GM23248 (cell line): ENCODE measurements at regions not wholly inside any gene's neighbourhood (a gene's known extent, or its start where the extent isn't known, plus 50 kb on each side); places are given as distances from the start of the nearest gene placed in this dataset.

ENCODE experiments used
- DNase-seq: peaks from one replicate; pipeline ENCODE4 v3.0.0-alpha.2; 2015
- H2AFZ ChIP-seq: fragments of 200-600 bp; sonication (generic); 2 replicates; pipeline ENCODE4 v1.6.1; 2016; ENCODE audit warnings: antibody characterized with exemption
- H3F3A ChIP-seq: fragments of 200-600 bp; sonication (generic); 2 replicates; pipeline ENCODE4 v1.6.1; 2016; ENCODE audit warnings: mild to moderate bottlenecking, antibody characterized with exemption, mixed run types; ENCODE audit not compliant: insufficient read depth
- H3K27ac ChIP-seq: fragments of 200-600 bp; sonication (generic); 2 replicates; pipeline ENCODE4 v1.5.1; 2016; ENCODE audit warnings: mild to moderate bottlenecking
- H3K27me3 ChIP-seq: fragments of 200-600 bp; sonication (generic); replicated peaks from 2 replicates; pipeline ENCODE4 v1.6.1; 2016; ENCODE audit warnings: mild to moderate bottlenecking; ENCODE audit not compliant: insufficient read depth
- H3K36me3 ChIP-seq: fragments of 200-600 bp; sonication (generic); 2 replicates; pipeline ENCODE4 v1.6.1; 2016; ENCODE audit warnings: low read depth, mild to moderate bottlenecking
- H3K4me1 ChIP-seq: fragments of 200-600 bp; sonication (generic); 2 replicates; pipeline ENCODE4 v1.6.1; 2016; ENCODE audit warnings: mild to moderate bottlenecking; ENCODE audit not compliant: insufficient read depth
- H3K4me2 ChIP-seq: fragments of 200-600 bp; sonication (generic); one replicate; pipeline ENCODE4 v1.6.1; 2016; ENCODE audit warnings: mild to moderate bottlenecking; ENCODE audit not compliant: unreplicated experiment
- H3K4me3 ChIP-seq: fragments of 200-600 bp; sonication (generic); 2 replicates; pipeline ENCODE4 v1.5.1; 2016; ENCODE audit warnings: mild to moderate bottlenecking
- H3K79me2 ChIP-seq: fragments of 200-600 bp; sonication (generic); 2 replicates; pipeline ENCODE4 v1.6.1; 2016; ENCODE audit warnings: mild to moderate bottlenecking; ENCODE audit not compliant: insufficient read depth
- H3K9ac ChIP-seq: fragments of 200-600 bp; sonication (generic); 2 replicates; pipeline ENCODE4 v1.6.1; 2016; ENCODE audit warnings: mild to moderate bottlenecking
- H3K9me2 ChIP-seq: fragments of 200-600 bp; sonication (generic); 2 replicates; pipeline ENCODE4 v1.6.1; 2016; ENCODE audit warnings: mixed run types, mild to moderate bottlenecking, moderate library complexity; ENCODE audit not compliant: insufficient read depth
- H3K9me3 ChIP-seq: fragments of 200-600 bp; sonication (generic); one replicate; pipeline ENCODE4 v1.6.1; 2017; ENCODE audit warnings: low read depth
- H4K20me1 ChIP-seq: fragments of 200-600 bp; sonication (generic); 2 replicates; pipeline ENCODE4 v1.6.0; 2016; ENCODE audit not compliant: insufficient read depth
- EZH2 ChIP-seq: fragments of 200-600 bp; sonication (generic); IDR thresholded peaks from 2 replicates; pipeline ENCODE4 v1.6.1; 2018; ENCODE audit warnings: antibody characterized with exemption, mild to moderate bottlenecking; ENCODE audit not compliant: insufficient read depth, poor library complexity, severe bottlenecking
- EZH2phosphoT487 ChIP-seq: fragments of 200-600 bp; sonication (generic); IDR thresholded peaks from 2 replicates; pipeline ENCODE4 v1.6.1; 2018; ENCODE audit warnings: antibody characterized with exemption, moderate library complexity, mild to moderate bottlenecking, low read depth; ENCODE audit not compliant: insufficient read depth
- WGBS, 2 experiments: methylation state at CpG; one replicate each; pipeline ENCODE4 v1.1.6; 2015 to 2017; ENCODE audit warnings: low lambda C conversion rate in 2 of 2, low coverage in 1 of 2; ENCODE audit errors: missing lambda C conversion rate in 2 of 2; 5-methylcytosine and 5-hydroxymethylcytosine counted together
- in situ Hi-C: fragments of 300-500 bp; cut with MboI; formaldehyde crosslinking; loops from 2 replicates; pipeline ENCODE4 v1.15.0; 2020

DNA sequence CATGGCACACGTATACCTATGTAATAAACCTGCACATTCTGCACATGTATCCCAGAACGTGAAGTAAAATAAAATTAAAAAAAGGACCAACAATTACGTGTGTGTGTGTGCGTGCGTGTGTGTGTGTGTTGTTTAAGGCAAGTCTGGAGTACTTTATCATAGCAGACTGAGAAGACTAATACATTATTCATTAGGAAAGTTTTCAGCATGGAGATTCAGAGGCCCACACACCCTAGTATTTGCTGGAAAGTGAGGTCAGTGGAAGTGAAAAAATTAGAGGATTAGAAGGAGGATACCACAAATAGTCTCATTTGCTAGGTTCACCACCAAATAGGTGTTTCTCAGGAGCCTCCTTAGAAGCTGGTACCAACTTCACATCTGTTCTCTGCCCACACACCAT lies 457.1 kb upstream of the CPEB2 start:
- Histone ChIP-seq H3K4me3 (no peak overlapping the region), H3K79me2 (no peaks in the 10 kb centered on the region), H4K20me1 (no peaks in the 10 kb centered on the region), H3K9me2 (no peaks in the 10 kb centered on the region), H2AFZ (no peak overlapping the region), H3K9me3 (no peaks in the 10 kb centered on the region), H3K4me2 (no peak overlapping the region), H3K9ac (no peak overlapping the region), H3K27ac (no peak overlapping the region), H3K4me1 (no peaks in the 10 kb centered on the region), H3K27me3 (no peaks in the 10 kb centered on the region), H3F3A (no peaks in the 10 kb centered on the region), H3K36me3 (no peaks in the 10 kb centered on the region)
- in situ Hi-C loops = no loop called here
- WGBS, 2 experiments = 40 to 41% methylated on average over 5 of the region's 5 CpGs
- TF ChIP-seq EZH2phosphoT487 (no peak), EZH2 (no peak)
- DNase-seq = no peak

DNA sequence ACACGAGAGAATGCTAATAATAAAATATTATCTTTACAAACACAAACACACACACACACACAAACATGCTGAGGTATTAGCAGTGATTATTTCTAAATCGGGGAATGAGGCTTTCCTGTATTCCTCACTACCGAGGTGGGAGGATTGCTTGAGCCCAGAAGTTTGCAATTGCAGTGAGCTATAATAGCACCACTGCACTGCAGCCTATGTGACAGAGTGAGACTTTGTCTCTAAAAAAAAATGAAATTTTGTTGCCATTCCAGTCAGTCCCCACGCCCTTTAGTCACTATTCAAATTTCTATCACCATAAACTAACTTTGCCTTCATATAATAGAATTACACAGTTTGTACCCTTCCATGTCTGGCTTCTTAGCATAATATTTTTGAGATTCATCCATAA lies 456.5 kb upstream of the CPEB2 start:
- WGBS, 2 experiments = 10 to 16% methylated on average over 4 of the region's 4 CpGs
- H3K4me1 ChIP-seq = no peaks in the 10 kb centered on the region
- H3K9me2 ChIP-seq = no peaks in the 10 kb centered on the region
- H3K36me3 ChIP-seq = no peaks in the 10 kb centered on the region
- no peak for DNase-seq
- H3K79me2 ChIP-seq = no peaks in the 10 kb centered on the region
- TF ChIP-seq EZH2 (no peak), EZH2phosphoT487 (no peak)
- in situ Hi-C loops = no loop called here
- no peaks in the 10 kb centered on the region for H3F3A ChIP-seq
- H3K27ac ChIP-seq = no peak overlapping the region
- no peaks in the 10 kb centered on the region for H4K20me1 ChIP-seq
- H3K27me3 ChIP-seq = no peaks in the 10 kb centered on the region
- no peak overlapping the region for H3K4me2 ChIP-seq
- H3K9ac ChIP-seq = no peak overlapping the region
- H3K4me3 ChIP-seq = no peak overlapping the region
- no peak overlapping the region for H2AFZ ChIP-seq
- H3K9me3 ChIP-seq = no peaks in the 10 kb centered on the region

- TF ChIP-seq EZH2 (no peak), EZH2phosphoT487 (no peak)
- no peaks in the 10 kb centered on the region for H4K20me1 ChIP-seq
- H3K9me3 ChIP-seq = no peaks in the 10 kb centered on the region
- no peak overlapping the region for H3K4me2 ChIP-seq
- in situ Hi-C loops = no loop called here
- H3K9ac ChIP-seq = no peak overlapping the region
- 65 to 69% methylated on average over 6 of the region's 6 CpGs for WGBS, 2 experiments
- no peaks in the 10 kb centered on the region for H3K79me2 ChIP-seq
- no peaks in the 10 kb centered on the region for H3K4me1 ChIP-seq
- no peak overlapping the region for H3K27ac ChIP-seq
- no peaks in the 10 kb centered on the region for H3K9me2 ChIP-seq
- no peaks in the 10 kb centered on the region for H3F3A ChIP-seq
- no peak for DNase-seq
- no peaks in the 10 kb centered on the region for H3K36me3 ChIP-seq
- H3K27me3 ChIP-seq = no peaks in the 10 kb centered on the region
- no peak overlapping the region for H3K4me3 ChIP-seq
- no peak overlapping the region for H2AFZ ChIP-seq
Measured at GRCh38 chr4:14552119-14552518, 450.2 kb upstream of the CPEB2 start.

DNA sequence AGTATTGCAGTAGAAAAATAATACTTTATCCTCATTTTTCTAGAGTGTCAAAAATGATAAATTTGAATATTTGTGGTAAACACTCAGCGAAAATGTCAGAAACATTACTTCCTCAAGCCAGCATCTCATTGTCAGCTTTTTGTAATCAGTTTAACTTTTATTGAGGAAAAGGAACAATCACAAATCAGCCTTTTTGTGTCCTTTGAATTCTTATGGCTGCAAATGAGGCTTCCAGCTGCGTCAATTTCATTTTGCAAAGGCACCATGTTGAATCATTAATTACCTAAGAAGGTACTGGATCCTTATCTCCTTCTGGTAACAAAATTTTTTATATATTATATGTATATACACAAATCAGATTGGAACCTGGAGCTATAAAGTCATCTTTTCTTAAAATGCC lies 442.6 kb upstream of the CPEB2 start:
- H3F3A ChIP-seq = no peaks in the 10 kb centered on the region
- in situ Hi-C loops = no loop called here
- no peak overlapping the region for H3K4me3 ChIP-seq
- H2AFZ ChIP-seq = no peak overlapping the region
- H3K9ac ChIP-seq = no peak overlapping the region
- H3K27ac ChIP-seq = no peak overlapping the region
- H3K79me2 ChIP-seq = no peaks in the 10 kb centered on the region
- TF ChIP-seq EZH2 (no peak), EZH2phosphoT487 (no peak)
- no peaks in the 10 kb centered on the region for H3K27me3 ChIP-seq
- H3K36me3 ChIP-seq = no peaks in the 10 kb centered on the region
- no peaks in the 10 kb centered on the region for H4K20me1 ChIP-seq
- no peaks in the 10 kb centered on the region for H3K4me1 ChIP-seq
- no peaks in the 10 kb centered on the region for H3K9me3 ChIP-seq
- H3K4me2 ChIP-seq = no peak overlapping the region
- no peaks in the 10 kb centered on the region for H3K9me2 ChIP-seq
- DNase-seq = no peak
- 8 to 11% methylated on average over 2 of the region's 2 CpGs for WGBS, 2 experiments

DNA sequence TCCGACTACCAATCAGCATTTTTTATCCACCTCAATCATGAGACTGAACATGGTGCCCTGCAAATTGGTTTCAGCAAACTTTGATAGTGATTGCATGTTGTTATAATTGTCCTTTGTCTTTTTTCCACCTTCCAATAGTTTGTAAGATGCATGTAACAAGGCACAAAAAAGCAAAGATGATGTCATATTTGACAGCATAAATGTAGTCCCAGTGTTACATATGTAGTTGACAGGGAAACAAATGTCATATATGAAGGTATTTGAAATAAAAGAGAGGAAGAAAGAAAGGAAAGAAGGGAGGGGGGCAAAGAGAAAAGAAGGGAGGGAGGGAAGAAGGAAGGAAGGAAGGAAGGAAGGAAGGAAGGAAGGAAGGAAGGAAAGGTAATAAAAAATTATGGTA lies 441.7 kb upstream of the CPEB2 start:
- Histone ChIP-seq H3K9me2 (no peaks in the 10 kb centered on the region), H3K36me3 (no peaks in the 10 kb centered on the region), H3K9ac (no peak overlapping the region), H3K4me1 (no peaks in the 10 kb centered on the region), H3K79me2 (no peaks in the 10 kb centered on the region), H2AFZ (no peak overlapping the region), H3K4me3 (no peak overlapping the region), H3K9me3 (no peaks in the 10 kb centered on the region), H3K27me3 (no peaks in the 10 kb centered on the region), H3K4me2 (no peak overlapping the region), H4K20me1 (no peaks in the 10 kb centered on the region), H3K27ac (no peak overlapping the region), H3F3A (no peaks in the 10 kb centered on the region)
- in situ Hi-C loops = no loop called here
- 14 to 31% methylated on average over 1 of the region's 1 CpG for WGBS, 2 experiments
- no peak for TF ChIP-seq EZH2phosphoT487
- TF ChIP-seq EZH2 = no peak
- DNase-seq = no peak
